Trophoblast cell (in vitro differentiated cells and primary cell): ENCODE measurements at regions not wholly inside any gene's neighbourhood (a gene's known extent, or its start where the extent isn't known, plus 50 kb on each side); places are given as distances from the start of the nearest gene placed in this dataset.
"Not testable (repeated sequence)": the region's sequence is repeated elsewhere in the genome, so short reads cannot be mapped to it uniquely, and the experiment has no call there.

ENCODE experiments used
- DNase-seq, 2 donors: peaks; one replicate each; pipeline ENCODE4 v3.0.0-alpha.2; 2016
- H2AFZ ChIP-seq: 2 replicates; pipeline ENCODE4 v1.6.1; 2013; ENCODE audit warnings: low read length, moderate library complexity, mild to moderate bottlenecking; ENCODE audit not compliant: insufficient read depth, poor library complexity
- H2AK5ac ChIP-seq: 2 replicates; pipeline ENCODE4 v1.6.1; 2013; ENCODE audit warnings: mild to moderate bottlenecking, low read length
- H2BK120ac ChIP-seq: 2 replicates; pipeline ENCODE4 v1.6.1; 2013; ENCODE audit warnings: low read length, mild to moderate bottlenecking, moderate library complexity; ENCODE audit not compliant: insufficient read depth, poor library complexity
- H2BK12ac ChIP-seq: 2 replicates; pipeline ENCODE4 v1.6.1; 2013; ENCODE audit warnings: mild to moderate bottlenecking, low read length, moderate library complexity
- H2BK5ac ChIP-seq: 2 replicates; pipeline ENCODE4 v1.6.1; 2013; ENCODE audit warnings: low read length, low read depth, moderate library complexity, mild to moderate bottlenecking; ENCODE audit not compliant: poor library complexity
- H3K14ac ChIP-seq: 2 replicates; pipeline ENCODE4 v1.6.1; 2013; ENCODE audit warnings: mild to moderate bottlenecking, low read length
- H3K18ac ChIP-seq: 2 replicates; pipeline ENCODE4 v1.6.1; 2013; ENCODE audit warnings: mild to moderate bottlenecking, low read length
- H3K23ac ChIP-seq: 2 replicates; pipeline ENCODE4 v1.6.1; 2013; ENCODE audit warnings: low read length
- H3K27ac ChIP-seq: 2 replicates; pipeline ENCODE4 v1.5.1; 2013; ENCODE audit warnings: low read depth, mild to moderate bottlenecking, inconsistent platforms, low read length, moderate library complexity
- H3K27me3 ChIP-seq: 2 replicates; pipeline ENCODE4 v1.6.1; 2013; ENCODE audit warnings: inconsistent platforms, mild to moderate bottlenecking, low read length, moderate library complexity; ENCODE audit not compliant: insufficient read depth
- H3K36me3 ChIP-seq, 2 experiments: 1 replicate in 1 of 2; 2 replicates in 1 of 2; pipeline ENCODE4 v1.6.1; 2013; ENCODE audit warnings: low read length in 2 of 2, mild to moderate bottlenecking in 2 of 2, moderate library complexity in 1 of 2; ENCODE audit not compliant: insufficient read depth in 2 of 2, control insufficient read depth in 1 of 2
- H3K4ac ChIP-seq: 2 replicates; pipeline ENCODE4 v1.6.1; 2013; ENCODE audit warnings: low read depth, mild to moderate bottlenecking, low read length, moderate library complexity
- H3K4me1 ChIP-seq, 2 experiments: 1 replicate in 1 of 2; 2 replicates in 1 of 2; pipeline ENCODE4 v1.6.1; 2013; ENCODE audit warnings: low read length in 2 of 2, mild to moderate bottlenecking in 2 of 2, moderate library complexity in 1 of 2; ENCODE audit not compliant: insufficient read depth in 2 of 2, control insufficient read depth in 1 of 2
- H3K4me2 ChIP-seq: 2 replicates; pipeline ENCODE4 v1.6.1; 2013; ENCODE audit warnings: inconsistent platforms, mild to moderate bottlenecking, low read length, moderate library complexity
- H3K4me3 ChIP-seq: 2 replicates; pipeline ENCODE4 v1.5.1; 2013; ENCODE audit warnings: mild to moderate bottlenecking, low read depth, low read length, inconsistent platforms
- H3K79me1 ChIP-seq: one replicate; pipeline ENCODE4 v1.6.1; 2013; ENCODE audit warnings: low read length
- H3K79me2 ChIP-seq: 2 replicates; pipeline ENCODE4 v1.6.1; 2013; ENCODE audit warnings: low read length, mild to moderate bottlenecking; ENCODE audit not compliant: control insufficient read depth, insufficient read depth, poor library complexity
- H3K9ac ChIP-seq: 2 replicates; pipeline ENCODE4 v1.6.1; 2013; ENCODE audit warnings: mild to moderate bottlenecking, low read length
- H3K9me3 ChIP-seq: 2 replicates; pipeline ENCODE4 v1.6.1; 2013; ENCODE audit warnings: low read depth, mild to moderate bottlenecking, control low read depth, inconsistent platforms, low read length; ENCODE audit not compliant: insufficient read depth
- H4K12ac ChIP-seq: 2 replicates; pipeline ENCODE4 v1.6.1; 2013; ENCODE audit warnings: low read depth, mild to moderate bottlenecking, low read length, moderate library complexity
- H4K8ac ChIP-seq: 2 replicates; pipeline ENCODE4 v1.6.1; 2013; ENCODE audit warnings: low read depth, mild to moderate bottlenecking, low read length, moderate library complexity
- H4K91ac ChIP-seq: one replicate; pipeline ENCODE4 v1.6.1; 2013; ENCODE audit warnings: low read depth, mild to moderate bottlenecking, low read length, moderate library complexity
- WGBS: extraction: QIAGEN DNeasy Blood & Tissue Kit; methylation state at CpG from one replicate; pipeline ENCODE4 v1.1.7; 2013; ENCODE audit warnings: missing lambda C conversion rate; ENCODE audit not compliant: insufficient read length, insufficient coverage; ENCODE audit errors: extremely low coverage; 5-methylcytosine and 5-hydroxymethylcytosine counted together

GRCh38 chr11:130675917-130676316 is 227.5 kb downstream of the ADAMTS15 start:
- Histone ChIP-seq H3K27ac (no peak overlapping the region), H3K4me3 (no peak overlapping the region), H2AK5ac (no peak overlapping the region), H4K12ac (no peak overlapping the region), H2BK120ac (no peak overlapping the region), H4K8ac (no peak overlapping the region), H3K9me3 (peaks cover 3% of the 10 kb centered on the region), H3K36me3 (no peaks in the 10 kb centered on the region), H2BK5ac (no peak overlapping the region), H2BK12ac (no peak overlapping the region), H3K27me3 (no peaks in the 10 kb centered on the region), H3K9ac (no peak overlapping the region), H3K79me1 (peaks cover 3% of the 10 kb centered on the region), H3K14ac (no peak overlapping the region), H4K91ac (no peak overlapping the region), H3K4me1 (peaks cover 14 to 28% of the 10 kb centered on the region in 2 experiments), H3K23ac (no peak overlapping the region), H2AFZ (no peak overlapping the region), H3K79me2 (no peaks in the 10 kb centered on the region), H3K4me2 (no peak overlapping the region), H3K4ac (no peak overlapping the region), H3K18ac (no peak overlapping the region)
- DNase-seq, result no peak
- no CpG with 5 or more reads among the region's 1 CpG for WGBS

- Histone ChIP-seq H3K9ac (no peak overlapping the region), H3K9me3 (peaks cover 3% of the 10 kb centered on the region), H3K4me3 (no peak overlapping the region), H4K8ac (no peak overlapping the region), H3K79me1 (peaks cover 3% of the 10 kb centered on the region), H2BK120ac (no peak overlapping the region), H3K23ac (no peak overlapping the region), H3K79me2 (no peaks in the 10 kb centered on the region), H3K14ac (no peak overlapping the region), H2AK5ac (no peak overlapping the region), H2AFZ (no peak overlapping the region), H4K91ac (no peak overlapping the region), H2BK12ac (peak overlapping the region; percentile 52), H3K27me3 (no peaks in the 10 kb centered on the region), H3K27ac (peak overlapping the region; percentile 15), H3K4ac (no peak overlapping the region), H3K18ac (no peak overlapping the region), H2BK5ac (no peak overlapping the region), H3K36me3 (no peaks in the 10 kb centered on the region), H4K12ac (no peak overlapping the region), H3K4me1 (peaks cover 11 to 23% of the 10 kb centered on the region in 2 experiments), H3K4me2 (peak overlapping the region; percentile 18)
- no CpG with 5 or more reads among the region's 6 CpGs for WGBS
- DNase-seq, result peak in 1 of 2 donors; percentile 50
Observed at GRCh38 chr11:130677486-130678153, 229.2 kb downstream of the ADAMTS15 start.

DNA sequence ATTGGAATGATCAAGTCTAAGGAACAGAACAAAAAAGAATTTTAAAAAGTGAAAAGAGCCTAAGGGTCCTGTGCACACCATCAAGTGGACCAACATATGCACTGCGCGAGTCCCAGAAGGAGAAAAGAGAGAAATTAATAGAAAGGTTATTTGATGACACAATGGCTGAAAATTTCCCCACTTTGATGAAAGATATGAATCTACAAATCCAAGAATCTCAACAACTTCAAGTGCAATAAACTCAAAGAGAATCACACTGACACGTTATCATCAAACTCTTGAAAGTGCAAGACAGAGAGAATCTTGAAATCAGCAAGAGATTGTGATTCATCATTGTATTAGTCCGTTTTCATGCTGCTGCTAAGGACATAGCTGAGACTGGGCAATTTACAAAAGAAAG is 230.8 kb downstream of the ADAMTS15 start:
- Histone ChIP-seq H4K91ac (no peak overlapping the region), H3K9me3 (no peaks in the 10 kb centered on the region), H4K12ac (no peak overlapping the region), H3K23ac (no peak overlapping the region), H3K4me1 (peaks cover 5 to 13% of the 10 kb centered on the region in 2 experiments), H2AFZ (no peak overlapping the region), H3K4me3 (no peak overlapping the region), H3K79me2 (no peaks in the 10 kb centered on the region), H3K9ac (no peak overlapping the region), H2AK5ac (no peak overlapping the region), H2BK12ac (no peak overlapping the region), H3K18ac (no peak overlapping the region), H2BK5ac (no peak overlapping the region), H3K4me2 (no peak overlapping the region), H2BK120ac (no peak overlapping the region), H4K8ac (no peak overlapping the region), H3K27ac (no peak overlapping the region), H3K79me1 (peaks cover 3% of the 10 kb centered on the region), H3K36me3 (no peaks in the 10 kb centered on the region), H3K27me3 (no peaks in the 10 kb centered on the region), H3K14ac (no peak overlapping the region), H3K4ac (no peak overlapping the region)
- no CpG with 5 or more reads among the region's 4 CpGs for WGBS
- no peak for DNase-seq

- WGBS, result no CpG with 5 or more reads among the region's 2 CpGs
- not testable (repeated sequence) for H3K4ac ChIP-seq, H3K4me1 ChIP-seq, H3K79me2 ChIP-seq, H3K36me3 ChIP-seq, H3K9ac ChIP-seq, H3K4me2 ChIP-seq, H2AK5ac ChIP-seq, H3K18ac ChIP-seq, H4K8ac ChIP-seq, H3K27ac ChIP-seq, H3K79me1 ChIP-seq, H3K9me3 ChIP-seq, H2AFZ ChIP-seq, H3K4me3 ChIP-seq, H4K91ac ChIP-seq, H2BK12ac ChIP-seq, H3K14ac ChIP-seq, H4K12ac ChIP-seq, DNase-seq, H3K23ac ChIP-seq, H2BK120ac ChIP-seq, H3K27me3 ChIP-seq, H2BK5ac ChIP-seq
Observed at GRCh38 chr11:130682471-130682870, 233.8 kb downstream of the SNX19 start.
